Parathyroid adenoma (tissue), 2 donors: ENCODE measurements at regions not wholly inside any gene's neighbourhood (a gene's known extent, or its start where the extent isn't known, plus 50 kb on each side); places are given as distances from the start of the nearest gene placed in this dataset.

Source experiments
- H2AFZ ChIP-seq: fragments of 300-600 bp; sonication (generic); one replicate; pipeline ENCODE4 v1.7.0; 2017; ENCODE audit warnings: antibody characterized with exemption, mild to moderate bottlenecking
- H3K27ac ChIP-seq: fragments of 300-600 bp; sonication (generic); one replicate; pipeline ENCODE4 v1.7.0; 2017
- H3K27me3 ChIP-seq: fragments of 300-600 bp; sonication (generic); one replicate; pipeline ENCODE4 v1.7.0; 2017; ENCODE audit warnings: low read length; ENCODE audit not compliant: control insufficient read depth, insufficient read depth
- H3K36me3 ChIP-seq: fragments of 300-600 bp; sonication (generic); one replicate; pipeline ENCODE4 v1.7.0; 2017; ENCODE audit warnings: low read length; ENCODE audit not compliant: control insufficient read depth, insufficient read depth
- H3K4me1 ChIP-seq: fragments of 300-600 bp; sonication (generic); one replicate; pipeline ENCODE4 v1.7.0; 2017; ENCODE audit warnings: control low read depth
- H3K4me2 ChIP-seq: fragments of 300-600 bp; sonication (generic); one replicate; pipeline ENCODE4 v1.7.0; 2017; ENCODE audit warnings: low read length
- H3K4me3 ChIP-seq: fragments of 300-600 bp; sonication (generic); one replicate; pipeline ENCODE4 v1.7.0; 2017; ENCODE audit warnings: low read depth, low read length
- H3K79me2 ChIP-seq: fragments of 300-600 bp; sonication (generic); one replicate; pipeline ENCODE4 v1.7.0; 2017; ENCODE audit warnings: control low read depth
- H3K9ac ChIP-seq: fragments of 300-600 bp; sonication (generic); one replicate; pipeline ENCODE4 v1.7.0; 2017; ENCODE audit warnings: mild to moderate bottlenecking
- H3K9me3 ChIP-seq: fragments of 300-600 bp; sonication (generic); one replicate; pipeline ENCODE4 v1.7.0; 2017; ENCODE audit warnings: low read length; ENCODE audit not compliant: control insufficient read depth
- TF ChIP-seq, protein P1 (sequence below): fragments of 300-600 bp; sonication (generic); IDR thresholded peaks from one replicate; pipeline ENCODE4 v1.7.0; 2017; ENCODE audit warnings: antibody characterized with exemption, mild to moderate bottlenecking
- donor health status: primary hyperparathyroidism.

DNA sequence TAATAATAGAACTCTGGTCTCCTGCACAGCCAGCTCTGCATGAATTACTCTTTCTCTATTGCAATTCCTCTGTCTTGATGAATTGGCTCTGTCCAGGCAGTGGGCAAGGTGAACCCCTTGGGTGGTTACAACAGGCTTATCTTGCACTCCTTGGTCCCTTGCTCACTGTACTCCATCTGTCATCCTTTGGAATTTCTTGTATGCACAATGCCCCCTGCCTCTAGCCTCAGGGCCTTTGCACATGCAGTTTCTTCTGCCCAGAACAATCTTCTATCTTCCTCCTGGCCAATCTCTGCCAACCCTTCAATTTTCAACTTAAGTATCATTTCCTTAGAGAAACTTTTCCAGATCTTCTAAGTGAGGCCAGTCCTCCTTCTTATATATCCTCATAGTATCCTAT lies 114.7 kb upstream of the NLRP1 start:
- Histone ChIP-seq H3K9me3 (no peaks in the 10 kb centered on the region), H3K4me3 (no peak overlapping the region), H3K4me2 (no peak overlapping the region), H3K27ac (no peak overlapping the region), H3K9ac (no peak overlapping the region), H3K79me2 (no peaks in the 10 kb centered on the region), H3K4me1 (no peaks in the 10 kb centered on the region), H3K27me3 (peaks cover 2% of the 10 kb centered on the region), H2AFZ (no peak overlapping the region), H3K36me3 (no peaks in the 10 kb centered on the region)
- TF ChIP-seq, protein P1, sequence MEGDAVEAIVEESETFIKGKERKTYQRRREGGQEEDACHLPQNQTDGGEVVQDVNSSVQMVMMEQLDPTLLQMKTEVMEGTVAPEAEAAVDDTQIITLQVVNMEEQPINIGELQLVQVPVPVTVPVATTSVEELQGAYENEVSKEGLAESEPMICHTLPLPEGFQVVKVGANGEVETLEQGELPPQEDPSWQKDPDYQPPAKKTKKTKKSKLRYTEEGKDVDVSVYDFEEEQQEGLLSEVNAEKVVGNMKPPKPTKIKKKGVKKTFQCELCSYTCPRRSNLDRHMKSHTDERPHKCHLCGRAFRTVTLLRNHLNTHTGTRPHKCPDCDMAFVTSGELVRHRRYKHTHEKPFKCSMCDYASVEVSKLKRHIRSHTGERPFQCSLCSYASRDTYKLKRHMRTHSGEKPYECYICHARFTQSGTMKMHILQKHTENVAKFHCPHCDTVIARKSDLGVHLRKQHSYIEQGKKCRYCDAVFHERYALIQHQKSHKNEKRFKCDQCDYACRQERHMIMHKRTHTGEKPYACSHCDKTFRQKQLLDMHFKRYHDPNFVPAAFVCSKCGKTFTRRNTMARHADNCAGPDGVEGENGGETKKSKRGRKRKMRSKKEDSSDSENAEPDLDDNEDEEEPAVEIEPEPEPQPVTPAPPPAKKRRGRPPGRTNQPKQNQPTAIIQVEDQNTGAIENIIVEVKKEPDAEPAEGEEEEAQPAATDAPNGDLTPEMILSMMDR: no peak

DNA sequence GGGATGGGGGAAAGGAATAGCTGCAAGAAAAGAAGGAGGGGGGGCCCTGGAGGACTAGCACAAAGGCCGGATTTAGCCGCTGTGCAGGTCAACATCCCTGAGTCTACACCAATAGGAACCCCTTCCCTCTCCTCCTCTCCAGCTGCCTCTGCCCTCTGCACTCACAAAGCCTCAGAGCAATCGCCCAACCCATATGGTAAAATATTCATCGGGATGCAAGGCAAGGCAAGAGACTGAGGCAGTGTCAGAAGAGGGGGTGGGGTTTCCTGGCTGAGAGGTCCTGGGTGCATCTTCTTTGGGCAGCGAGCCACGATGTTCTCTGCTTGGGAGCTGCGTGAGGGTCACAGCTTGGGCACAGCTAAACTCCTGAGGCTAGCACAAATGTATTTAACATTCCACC lies 115.5 kb upstream of the NLRP1 start:
- Histone ChIP-seq H3K9me3 (no peaks in the 10 kb centered on the region), H3K27me3 (peaks cover 2% of the 10 kb centered on the region), H3K4me1 (no peaks in the 10 kb centered on the region), H3K4me2 (no peak overlapping the region), H3K79me2 (no peaks in the 10 kb centered on the region), H3K9ac (no peak overlapping the region), H3K4me3 (no peak overlapping the region), H2AFZ (no peak overlapping the region), H3K36me3 (no peaks in the 10 kb centered on the region), H3K27ac (no peak overlapping the region)
- TF ChIP-seq, protein P1: no peak

DNA sequence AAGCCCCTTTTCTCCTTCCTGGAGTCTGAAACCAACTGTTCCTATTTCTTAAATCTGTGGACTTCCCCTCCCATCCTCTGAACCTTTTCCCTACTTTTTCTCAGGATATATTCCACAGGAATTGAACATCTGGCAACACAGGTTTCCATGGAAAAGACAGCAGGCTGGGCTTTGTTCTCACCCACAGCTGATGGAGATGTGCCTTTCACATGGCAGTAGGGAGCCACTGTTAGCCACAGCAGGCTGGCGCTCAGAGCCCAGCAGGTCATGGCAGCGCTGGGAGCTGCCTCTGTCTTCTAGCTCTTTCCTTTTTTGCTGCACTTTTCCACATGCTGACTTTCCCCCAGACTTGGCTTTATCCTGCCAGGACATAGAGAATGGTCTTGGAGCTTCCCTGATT lies 116.4 kb upstream of the NLRP1 start:
- Histone ChIP-seq H3K9ac (no peak overlapping the region), H3K4me3 (no peak overlapping the region), H3K79me2 (no peaks in the 10 kb centered on the region), H3K27me3 (peaks cover 2% of the 10 kb centered on the region), H2AFZ (no peak overlapping the region), H3K27ac (no peak overlapping the region), H3K9me3 (no peaks in the 10 kb centered on the region), H3K4me1 (no peaks in the 10 kb centered on the region), H3K4me2 (no peak overlapping the region), H3K36me3 (no peaks in the 10 kb centered on the region)
- TF ChIP-seq, protein P1: no peak

DNA sequence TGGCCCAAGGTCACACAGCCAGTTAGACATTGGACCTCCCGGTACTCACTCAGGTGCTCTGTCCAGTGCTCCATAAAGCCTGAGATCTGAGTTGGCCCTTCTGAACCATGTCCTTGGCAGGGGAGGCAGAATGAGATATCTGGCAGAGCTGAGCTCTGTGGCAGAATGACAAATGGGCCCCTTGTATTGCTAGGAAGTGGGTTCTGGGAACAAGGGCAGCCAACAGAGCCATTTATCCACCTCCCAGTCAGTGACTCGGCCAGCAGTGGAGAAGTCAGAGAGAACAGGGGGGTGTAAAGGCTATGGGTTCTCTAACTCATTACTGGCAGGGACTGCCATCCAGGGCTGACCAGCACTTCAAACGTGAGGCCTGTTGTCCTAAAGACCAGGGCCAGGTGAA lies 117.1 kb upstream of the NLRP1 start:
- Histone ChIP-seq H3K9ac (no peak overlapping the region), H3K4me3 (no peak overlapping the region), H2AFZ (no peak overlapping the region), H3K27me3 (peaks cover 2% of the 10 kb centered on the region), H3K27ac (no peak overlapping the region), H3K79me2 (no peaks in the 10 kb centered on the region), H3K9me3 (no peaks in the 10 kb centered on the region), H3K4me2 (no peak overlapping the region), H3K4me1 (no peaks in the 10 kb centered on the region), H3K36me3 (no peaks in the 10 kb centered on the region)
- TF ChIP-seq, protein P1: no peak

GRCh38 chr17:5702951-5703510 lies 118.7 kb upstream of the NLRP1 start:
- peaks cover 2% of the 10 kb centered on the region for H3K27me3 ChIP-seq

More at GRCh38 chr17:5702951-5703510, 118.7 kb upstream of the NLRP1 start:
- no peak overlapping the region for H3K27ac ChIP-seq
- no peaks in the 10 kb centered on the region for H3K79me2 ChIP-seq
- no peaks in the 10 kb centered on the region for H3K36me3 ChIP-seq
- H3K4me1 ChIP-seq: no peaks in the 10 kb centered on the region
- no peaks in the 10 kb centered on the region for H3K9me3 ChIP-seq
- no peak overlapping the region for H2AFZ ChIP-seq
- TF ChIP-seq, protein P1: no peak
- H3K4me3 ChIP-seq: no peak overlapping the region
- no peak overlapping the region for H3K9ac ChIP-seq
- H3K4me2 ChIP-seq: no peak overlapping the region
